GM18858 (cell line): ENCODE measurements at regions not wholly inside any gene's neighbourhood (a gene's known extent, or its start where the extent isn't known, plus 50 kb on each side); places are given as distances from the start of the nearest gene placed in this dataset.
"Not testable (repeated sequence)": the region's sequence is repeated elsewhere in the genome, so short reads cannot be mapped to it uniquely, and the experiment has no call there.

Source experiments
- ATAC-seq: cut with Tn5 transposase; IDR thresholded peaks from one replicate; pipeline ENCODE4 v1.9.1; 2021; ENCODE audit not compliant: unreplicated experiment

- not testable (repeated sequence) for ATAC-seq
Measured at GRCh38 chr21:5123655-5124054, 5397.7 kb upstream of the TPTE start.

GRCh38 chr21:5128261-5128660 is 5393.1 kb upstream of the TPTE start:
- peak; percentile 68 for ATAC-seq

- ATAC-seq, result not testable (repeated sequence)
Measured at GRCh38 chr21:5133824-5134223, 5387.6 kb upstream of the TPTE start.

- not testable (repeated sequence) for ATAC-seq
Measured at GRCh38 chr21:5136406-5136805, 5385.0 kb upstream of the TPTE start.

- ATAC-seq, result not testable (repeated sequence)
Measured at GRCh38 chr21:5137006-5137405, 5384.4 kb upstream of the TPTE start.

- not testable (repeated sequence) for ATAC-seq
Measured at GRCh38 chr21:5138687-5139086, 5382.7 kb upstream of the TPTE start.

- ATAC-seq, result not testable (repeated sequence)
Measured at GRCh38 chr21:5139528-5139927, 5381.9 kb upstream of the TPTE start.

GRCh38 chr21:5143011-5143410 is 5378.4 kb upstream of the TPTE start:
- ATAC-seq, result not testable (repeated sequence)

- ATAC-seq, result not testable (repeated sequence)
Measured at GRCh38 chr21:5144731-5145130, 5376.7 kb upstream of the TPTE start.

- not testable (repeated sequence) for ATAC-seq
Measured at GRCh38 chr21:5147685-5148084, 5373.7 kb upstream of the TPTE start.

- not testable (repeated sequence) for ATAC-seq
Measured at GRCh38 chr21:5149222-5149621, 5372.2 kb upstream of the TPTE start.

GRCh38 chr21:5153842-5154640 is 5367.3 kb upstream of the TPTE start:
- ATAC-seq, result not testable (repeated sequence)

GRCh38 chr21:5154641-5154982 is 5366.8 kb upstream of the TPTE start:
- peak; percentile 40 for ATAC-seq

- ATAC-seq, result not testable (repeated sequence)
Measured at GRCh38 chr21:5162693-5163574, 5358.4 kb upstream of the TPTE start.

- ATAC-seq, result not testable (repeated sequence)
Measured at GRCh38 chr21:5165829-5166228, 5355.6 kb upstream of the TPTE start.
